Neural progenitor cell (in vitro differentiated cells): ENCODE measurements at regions not wholly inside any gene's neighbourhood (a gene's known extent, or its start where the extent isn't known, plus 50 kb on each side); places are given as distances from the start of the nearest gene placed in this dataset.

Experiments used
- DNase-seq: peaks from one replicate; pipeline ENCODE4 v3.0.0-alpha.2; 2016; ENCODE audit warnings: low spot score
- H2AFZ ChIP-seq: fragments of 200-600 bp; sonication (generic); replicated peaks from 2 replicates; pipeline ENCODE4 v1.6.1; 2016; ENCODE audit warnings: antibody characterized with exemption
- H3F3A ChIP-seq: fragments of 200-600 bp; sonication (generic); 2 replicates; pipeline ENCODE4 v1.6.1; 2016; ENCODE audit warnings: antibody characterized with exemption, low read depth
- H3K27ac ChIP-seq: fragments of 200-600 bp; sonication (generic); 2 replicates; pipeline ENCODE4 v1.5.1; 2016; ENCODE audit warnings: mild to moderate bottlenecking
- H3K27me3 ChIP-seq: fragments of 200-600 bp; sonication (generic); 2 replicates; pipeline ENCODE4 v1.6.1; 2016; ENCODE audit warnings: mild to moderate bottlenecking, moderate library complexity
- H3K36me3 ChIP-seq: fragments of 200-600 bp; sonication (generic); 2 replicates; pipeline ENCODE4 v1.5.1; 2016
- H3K4me1 ChIP-seq: fragments of 200-600 bp; sonication (generic); 2 replicates; pipeline ENCODE4 v1.6.1; 2016; ENCODE audit warnings: mixed run types
- H3K4me2 ChIP-seq: fragments of 200-600 bp; sonication (generic); 2 replicates; pipeline ENCODE4 v1.6.1; 2016
- H3K4me3 ChIP-seq: fragments of 200-600 bp; sonication (generic); 2 replicates; pipeline ENCODE4 v1.5.1; 2016
- H3K79me2 ChIP-seq: fragments of 200-600 bp; sonication (generic); 2 replicates; pipeline ENCODE4 v1.6.1; 2016; ENCODE audit warnings: low read depth
- H3K9ac ChIP-seq: fragments of 200-600 bp; sonication (generic); 2 replicates; pipeline ENCODE4 v1.6.1; 2016
- H3K9me3 ChIP-seq: fragments of 200-600 bp; sonication (generic); 2 replicates; pipeline ENCODE4 v1.5.1; 2016; ENCODE audit warnings: low read depth
- H4K20me1 ChIP-seq: fragments of 200-600 bp; sonication (generic); 2 replicates; pipeline ENCODE4 v1.6.1; 2016; ENCODE audit warnings: low read depth
- H3K27ac Mint-ChIP-seq: 3 replicates; pipeline ENCODE4 v1.8.0; 2021; ENCODE audit warnings: mixed read lengths
- H3K27me3 Mint-ChIP-seq: 2 replicates; pipeline ENCODE4 v1.8.0; 2022; ENCODE audit warnings: low read depth, mild to moderate bottlenecking, inconsistent platforms, moderate library complexity, mixed read lengths; ENCODE audit not compliant: insufficient read depth
- H3K36me3 Mint-ChIP-seq: 3 replicates; pipeline ENCODE4 v1.8.0; 2021; ENCODE audit warnings: mixed read lengths
- H3K4me1 Mint-ChIP-seq: 3 replicates; pipeline ENCODE4 v1.8.0; 2021; ENCODE audit warnings: mixed read lengths
- H3K4me3 Mint-ChIP-seq: 3 replicates; pipeline ENCODE4 v1.8.0; 2021; ENCODE audit warnings: mild to moderate bottlenecking, moderate library complexity, mixed read lengths
- H3K9me3 Mint-ChIP-seq: 3 replicates; pipeline ENCODE4 v1.8.0; 2020; ENCODE audit warnings: mixed read lengths
- CTCF ChIP-seq: fragments of 200-600 bp; sonication (generic); IDR thresholded peaks from 2 replicates; pipeline ENCODE4 v1.5.1; 2017; ENCODE audit warnings: antibody characterized with exemption, mild to moderate bottlenecking
- EZH2 ChIP-seq: fragments of 200-600 bp; sonication (generic); IDR thresholded peaks from 2 replicates; pipeline ENCODE4 v1.6.1; 2017; ENCODE audit warnings: antibody characterized with exemption, mild to moderate bottlenecking, moderate library complexity
- EZH2phosphoT487 ChIP-seq: fragments of 200-600 bp; sonication (generic); IDR thresholded peaks from 2 replicates; pipeline ENCODE4 v1.6.1; 2017; ENCODE audit warnings: antibody characterized with exemption

GRCh38 chr11:69916806-69917387 is 97.7 kb upstream of the FGF3 start:
- no peaks in the 10 kb centered on the region for H3K36me3 Mint-ChIP-seq
- TF ChIP-seq EZH2phosphoT487, result no peak
- TF ChIP-seq EZH2, result no peak
- TF ChIP-seq CTCF, result no peak
- DNase-seq, result no peak
- no peaks in the 10 kb centered on the region for H3K79me2 ChIP-seq
- H3K27me3 Mint-ChIP-seq, result peaks cover 27% of the 10 kb centered on the region
- peaks cover 39% of the 10 kb centered on the region for H3K27me3 ChIP-seq
- no peaks in the 10 kb centered on the region for H4K20me1 ChIP-seq
- H3K27ac Mint-ChIP-seq, result no peak overlapping the region
- peaks cover 3% of the 10 kb centered on the region for H3K4me1 ChIP-seq
- no peaks in the 10 kb centered on the region for H3K36me3 ChIP-seq
- no peaks in the 10 kb centered on the region for H3K9me3 ChIP-seq
- peaks cover 3% of the 10 kb centered on the region for H3K4me1 Mint-ChIP-seq
- H3K4me3 Mint-ChIP-seq, result no peak overlapping the region
- H3K4me3 ChIP-seq, result no peak overlapping the region
- H3K4me2 ChIP-seq, result no peak overlapping the region
- no peak overlapping the region for H3K27ac ChIP-seq
- no peaks in the 10 kb centered on the region for H3F3A ChIP-seq
- no peak overlapping the region for H2AFZ ChIP-seq
- H3K9me3 Mint-ChIP-seq, result no peaks in the 10 kb centered on the region
- H3K9ac ChIP-seq, result no peak overlapping the region

GRCh38 chr11:69917529-69917928 is 98.3 kb upstream of the FGF3 start:
- H3K9ac ChIP-seq, result no peak overlapping the region
- H3F3A ChIP-seq, result no peaks in the 10 kb centered on the region
- no peaks in the 10 kb centered on the region for H4K20me1 ChIP-seq
- DNase-seq, result no peak
- Mint-ChIP-seq H3K36me3 (no peaks in the 10 kb centered on the region), H3K4me1 (peaks cover 3% of the 10 kb centered on the region), H3K4me3 (no peak overlapping the region), H3K27me3 (peaks cover 25% of the 10 kb centered on the region), H3K9me3 (no peaks in the 10 kb centered on the region), H3K27ac (no peak overlapping the region)
- TF ChIP-seq CTCF, result no peak
- TF ChIP-seq EZH2, result no peak
- no peak for TF ChIP-seq EZH2phosphoT487
- H3K27me3 ChIP-seq, result peaks cover 39% of the 10 kb centered on the region
- no peaks in the 10 kb centered on the region for H3K79me2 ChIP-seq
- no peak overlapping the region for H3K4me3 ChIP-seq
- no peak overlapping the region for H3K4me2 ChIP-seq
- no peak overlapping the region for H3K27ac ChIP-seq
- H2AFZ ChIP-seq, result no peak overlapping the region
- no peaks in the 10 kb centered on the region for H3K36me3 ChIP-seq
- H3K4me1 ChIP-seq, result peaks cover 3% of the 10 kb centered on the region
- no peaks in the 10 kb centered on the region for H3K9me3 ChIP-seq

- Mint-ChIP-seq H3K27me3 (peaks cover 25% of the 10 kb centered on the region), H3K4me3 (no peak overlapping the region), H3K36me3 (no peaks in the 10 kb centered on the region), H3K9me3 (no peaks in the 10 kb centered on the region), H3K4me1 (peaks cover 3% of the 10 kb centered on the region), H3K27ac (no peak overlapping the region)
- Histone ChIP-seq H3K9me3 (no peaks in the 10 kb centered on the region), H3K4me2 (peak overlapping the region; percentile 2), H2AFZ (peak overlapping the region; percentile 53), H3K36me3 (no peaks in the 10 kb centered on the region), H3F3A (no peaks in the 10 kb centered on the region), H3K27me3 (peaks cover 39% of the 10 kb centered on the region), H3K4me3 (no peak overlapping the region), H3K4me1 (peaks cover 3% of the 10 kb centered on the region), H3K27ac (no peak overlapping the region), H3K79me2 (no peaks in the 10 kb centered on the region), H4K20me1 (no peaks in the 10 kb centered on the region), H3K9ac (no peak overlapping the region)
- no peak for DNase-seq
- TF ChIP-seq CTCF, result no peak
- no peak for TF ChIP-seq EZH2phosphoT487
- TF ChIP-seq EZH2, result no peak
Measured at GRCh38 chr11:69918231-69918937, 99.2 kb upstream of the FGF3 start.
